ENCODE measurements at regions not wholly inside any gene's neighbourhood (a gene's known extent, or its start where the extent isn't known, plus 50 kb on each side); places are given as distances from the start of the nearest gene placed in this dataset.

- no peak overlapping the region for H3K27ac ChIP-seq (ENCODE audit: low read depth, low read length)
- H4K20me1 ChIP-seq (replicated peaks in 1 of 2; ENCODE audit: control insufficient read depth in 1 of 2, insufficient read depth in 2 of 2, low read length in 2 of 2): no peaks in the 10 kb centered on the region
- no peak overlapping the region for H3K4me3 ChIP-seq (ENCODE audit: extremely low read depth in 1 of 4, insufficient read depth in 2 of 4, low read depth in 3 of 4, low read length in 4 of 4)
- no peaks in the 10 kb centered on the region for H3K9me3 ChIP-seq (ENCODE audit: insufficient read depth in 2 of 2, low read depth in 1 of 2, low read length in 1 of 2)
- H3K9ac ChIP-seq (replicated peaks in 1 of 4; ENCODE audit: extremely low read depth in 1 of 4, low read depth in 3 of 4, low read length in 3 of 4): no peak overlapping the region
- H3K4ac ChIP-seq (replicated peaks; ENCODE audit: insufficient read length, low read depth, low read length): no peak overlapping the region
- no peaks in the 10 kb centered on the region for H3K79me2 ChIP-seq (ENCODE audit: control insufficient read depth in 1 of 2, insufficient read depth in 2 of 2, low read length in 2 of 2)
- H3K4me1 ChIP-seq (replicated peaks in 1 of 4; ENCODE audit: control insufficient read depth in 3 of 4, insufficient read depth in 4 of 4, low read length in 3 of 4): no peaks in the 10 kb centered on the region; a peak in 1 of 7 replicates
- H2AFZ ChIP-seq (ENCODE audit: low read length): no peak overlapping the region
- H4K5ac ChIP-seq (ENCODE audit: insufficient read length, low read depth, low read length): no peak overlapping the region
- H3K14ac ChIP-seq (ENCODE audit: insufficient read length): no peak overlapping the region
- no peaks in the 10 kb centered on the region for H3K36me3 ChIP-seq (ENCODE audit: control insufficient read depth in 2 of 4, insufficient read depth in 4 of 4, low read length in 3 of 4)
- no peak overlapping the region for H4K91ac ChIP-seq (replicated peaks; ENCODE audit: insufficient read length, low read length)
- CTCF ChIA-PET (ENCODE audit: partially characterized antibody): interaction anchor here (1.0 kb wide), 1 partner anchor 1258 kb away, joined by 3 read pairs; no protein-coding TSS in a partner anchor
- TF ChIP-seq NRF1 (IDR thresholded peaks at IDR 0.05; ENCODE audit: low read depth, low read length) (no peak), FOSL1 (IDR thresholded peaks at IDR 0.05; ENCODE audit: insufficient read depth, low read depth, low read length) (no peak)
- FAIRE-seq: no peak
- no peak overlapping the region for H2BK120ac ChIP-seq (replicated peaks; ENCODE audit: low read depth, low read length)
- H4K8ac ChIP-seq (ENCODE audit: extremely low read depth, insufficient read depth, low read length): no peak overlapping the region
- H3K27me3 ChIP-seq (replicated peaks in 1 of 4; ENCODE audit: control insufficient read depth in 3 of 4, extremely low read depth in 1 of 4, insufficient read depth in 3 of 4, low read length in 3 of 4): no peaks in the 10 kb centered on the region
- no peaks in the 10 kb centered on the region for H3K79me1 ChIP-seq (ENCODE audit: low read depth, low read length)
- no peaks in the 10 kb centered on the region for H3K23me2 ChIP-seq (ENCODE audit: low read depth, low read length)
- no peak overlapping the region for H3K23ac ChIP-seq (ENCODE audit: insufficient read length)
- POLR2A ChIA-PET (ENCODE audit: partially characterized antibody): no interaction called here
- no peak for DNase-seq (ENCODE audit: low read depth in 1 of 2, low spot score in 2 of 2)
- no peak overlapping the region for H2BK5ac ChIP-seq (ENCODE audit: low read depth, low read length)
- no peak overlapping the region for H3K18ac ChIP-seq (ENCODE audit: extremely low read depth, low read length)
- H2BK12ac ChIP-seq (ENCODE audit: low read depth, low read length): no peak overlapping the region
- H2BK20ac ChIP-seq (ENCODE audit: low read length): no peak overlapping the region
- no peak overlapping the region for H2BK15ac ChIP-seq (ENCODE audit: low read length)
- no peak overlapping the region for H3K56ac ChIP-seq (replicated peaks; ENCODE audit: insufficient read length, low read depth, low read length)
- H2AK5ac ChIP-seq (ENCODE audit: low read depth, low read length): no peak overlapping the region
- H3K4me2 ChIP-seq (ENCODE audit: insufficient read depth in 1 of 2, low read depth in 2 of 2, low read length in 2 of 2): no peak overlapping the region
Measured at GRCh38 chr7:88396948-88397322, 90.2 kb upstream of the STEAP4 start.
